CD4-positive, alpha-beta T cell treated with Interferon gamma for 1 hour (primary cell): ENCODE measurements at regions not wholly inside any gene's neighbourhood (a gene's known extent, or its start where the extent isn't known, plus 50 kb on each side); places are given as distances from the start of the nearest gene placed in this dataset.
"Not testable (repeated sequence)": the region's sequence is repeated elsewhere in the genome, so short reads cannot be mapped to it uniquely, and the experiment has no call there.

Experiments
- DNase-seq: peaks from one replicate; pipeline ENCODE4 v3.0.0-alpha.2; 2020

GRCh38 chr16:85204242-85205010 lies 92.2 kb upstream of the CIBAR2 start:
- DNase-seq, result no peak

GRCh38 chr16:85205257-85205656 lies 93.0 kb upstream of the CIBAR2 start:
- not testable (repeated sequence) for DNase-seq

- DNase-seq, result no peak
These were observed 93.6 kb upstream of the CIBAR2 start for GRCh38 chr16:85205747-85206471.

- no peak for DNase-seq
These were observed 94.4 kb upstream of the CIBAR2 start for GRCh38 chr16:85206472-85207356.

GRCh38 chr16:85207357-85207921 lies 95.2 kb upstream of the CIBAR2 start:
- no peak for DNase-seq

GRCh38 chr16:85208181-85208580 lies 95.9 kb upstream of the CIBAR2 start:
- no peak for DNase-seq

GRCh38 chr16:85208643-85209520 lies 96.6 kb upstream of the CIBAR2 start:
- DNase-seq, result no peak

- no peak for DNase-seq
These were observed 97.4 kb upstream of the CIBAR2 start for GRCh38 chr16:85209526-85210121.

- no peak for DNase-seq
These were observed 98.3 kb upstream of the CIBAR2 start for GRCh38 chr16:85210423-85211169.

GRCh38 chr16:85211271-85211801 lies 99.1 kb upstream of the CIBAR2 start:
- no peak for DNase-seq

- DNase-seq, result no peak
These were observed 101.8 kb upstream of the CIBAR2 start for GRCh38 chr16:85213926-85214675.

- DNase-seq, result no peak
These were observed 103.3 kb upstream of the CIBAR2 start for GRCh38 chr16:85215478-85216118.

GRCh38 chr16:85216522-85217375 lies 104.5 kb upstream of the CIBAR2 start:
- no peak for DNase-seq

GRCh38 chr16:85220125-85220839 lies 108.0 kb upstream of the CIBAR2 start:
- DNase-seq, result no peak

- no peak for DNase-seq
These were observed 108.9 kb upstream of the CIBAR2 start for GRCh38 chr16:85220964-85221731.

GRCh38 chr16:85221771-85222154 lies 109.5 kb upstream of the CIBAR2 start:
- no peak for DNase-seq
